C4-2B (cell line): ENCODE measurements at regions not wholly inside any gene's neighbourhood (a gene's known extent, or its start where the extent isn't known, plus 50 kb on each side); places are given as distances from the start of the nearest gene placed in this dataset.

Source experiments
- H3K27ac ChIP-seq: fragments of 450-650 bp; 2 replicates; pipeline ENCODE4 v1.5.1; 2017
- ZFX ChIP-seq: fragments of 450-650 bp; IDR thresholded peaks from 2 replicates; pipeline ENCODE4 v1.6.1; 2017
- TF ChIP-seq, protein P1 (sequence below): fragments of 450-650 bp; conservative IDR thresholded peaks from 2 replicates; pipeline ENCODE4 v1.5.1; 2017; ENCODE audit warnings: mild to moderate bottlenecking

- TF ChIP-seq ZFX = no peak
- TF ChIP-seq, protein P1, sequence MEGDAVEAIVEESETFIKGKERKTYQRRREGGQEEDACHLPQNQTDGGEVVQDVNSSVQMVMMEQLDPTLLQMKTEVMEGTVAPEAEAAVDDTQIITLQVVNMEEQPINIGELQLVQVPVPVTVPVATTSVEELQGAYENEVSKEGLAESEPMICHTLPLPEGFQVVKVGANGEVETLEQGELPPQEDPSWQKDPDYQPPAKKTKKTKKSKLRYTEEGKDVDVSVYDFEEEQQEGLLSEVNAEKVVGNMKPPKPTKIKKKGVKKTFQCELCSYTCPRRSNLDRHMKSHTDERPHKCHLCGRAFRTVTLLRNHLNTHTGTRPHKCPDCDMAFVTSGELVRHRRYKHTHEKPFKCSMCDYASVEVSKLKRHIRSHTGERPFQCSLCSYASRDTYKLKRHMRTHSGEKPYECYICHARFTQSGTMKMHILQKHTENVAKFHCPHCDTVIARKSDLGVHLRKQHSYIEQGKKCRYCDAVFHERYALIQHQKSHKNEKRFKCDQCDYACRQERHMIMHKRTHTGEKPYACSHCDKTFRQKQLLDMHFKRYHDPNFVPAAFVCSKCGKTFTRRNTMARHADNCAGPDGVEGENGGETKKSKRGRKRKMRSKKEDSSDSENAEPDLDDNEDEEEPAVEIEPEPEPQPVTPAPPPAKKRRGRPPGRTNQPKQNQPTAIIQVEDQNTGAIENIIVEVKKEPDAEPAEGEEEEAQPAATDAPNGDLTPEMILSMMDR = no peak
- no peak overlapping the region for H3K27ac ChIP-seq
Observed at GRCh38 chr22:48705159-48705916, 1122.3 kb downstream of the BRD1 start.

DNA sequence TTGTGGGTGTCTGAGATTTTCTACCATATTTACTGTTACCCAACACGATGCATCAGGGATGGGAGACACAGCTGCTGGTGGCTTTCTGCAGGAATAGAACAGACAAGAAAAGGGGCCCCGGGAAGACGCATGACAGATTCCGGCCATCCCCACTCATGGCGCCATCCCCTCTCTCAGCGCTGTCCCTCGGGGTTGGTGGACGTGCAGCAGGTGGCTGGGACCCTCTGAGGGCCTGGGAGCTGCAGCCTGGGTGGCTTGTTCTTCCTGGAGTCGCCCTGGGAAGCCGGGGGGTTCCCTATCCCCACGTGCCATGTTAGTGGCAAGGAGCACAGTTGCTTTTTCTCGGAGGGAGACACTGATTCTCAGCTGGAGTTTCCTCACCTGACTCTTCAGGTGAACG lies 1123.3 kb downstream of the BRD1 start:
- H3K27ac ChIP-seq = no peak overlapping the region
- TF ChIP-seq, protein P1 = no peak
- TF ChIP-seq ZFX = no peak

- TF ChIP-seq ZFX = no peak
- TF ChIP-seq, protein P1 = no peak
- no peak overlapping the region for H3K27ac ChIP-seq
Observed at GRCh38 chr22:48703265-48703941, 1124.3 kb downstream of the BRD1 start.

DNA sequence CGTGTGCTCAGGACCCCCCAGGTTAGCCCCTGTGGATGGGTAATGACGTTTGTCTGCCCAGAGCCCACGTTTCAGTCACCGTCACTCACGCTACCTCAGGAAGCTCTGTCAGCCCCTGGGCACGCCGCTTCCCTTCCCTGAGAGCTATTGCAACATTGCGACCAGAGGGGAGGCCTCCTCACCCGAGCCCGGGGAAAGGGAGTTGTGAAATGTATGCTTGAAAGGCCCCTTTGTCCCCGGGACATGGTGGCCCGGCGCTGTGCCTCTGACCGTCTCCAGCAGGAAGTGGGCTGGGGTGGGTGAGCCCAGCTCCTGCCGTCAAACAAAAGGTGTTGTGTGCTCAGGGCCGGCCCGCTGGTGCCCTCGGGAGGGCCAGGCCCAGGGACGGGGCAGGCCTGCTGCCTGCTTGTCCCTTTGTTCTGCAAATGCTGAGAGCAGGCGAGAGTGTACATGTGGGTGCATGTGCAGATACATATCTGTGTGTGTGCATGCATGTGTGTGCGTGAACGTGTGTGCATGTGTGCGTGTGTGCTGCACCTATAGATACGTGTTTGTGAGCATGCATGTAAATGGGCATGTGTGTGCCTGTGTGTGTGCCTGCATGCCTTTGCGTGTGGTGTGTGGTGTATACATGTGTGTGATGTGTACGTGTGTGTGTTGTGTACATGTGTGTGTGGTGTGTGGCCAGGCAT lies 1125.0 kb downstream of the BRD1 start:
- no peak for TF ChIP-seq ZFX

DNA sequence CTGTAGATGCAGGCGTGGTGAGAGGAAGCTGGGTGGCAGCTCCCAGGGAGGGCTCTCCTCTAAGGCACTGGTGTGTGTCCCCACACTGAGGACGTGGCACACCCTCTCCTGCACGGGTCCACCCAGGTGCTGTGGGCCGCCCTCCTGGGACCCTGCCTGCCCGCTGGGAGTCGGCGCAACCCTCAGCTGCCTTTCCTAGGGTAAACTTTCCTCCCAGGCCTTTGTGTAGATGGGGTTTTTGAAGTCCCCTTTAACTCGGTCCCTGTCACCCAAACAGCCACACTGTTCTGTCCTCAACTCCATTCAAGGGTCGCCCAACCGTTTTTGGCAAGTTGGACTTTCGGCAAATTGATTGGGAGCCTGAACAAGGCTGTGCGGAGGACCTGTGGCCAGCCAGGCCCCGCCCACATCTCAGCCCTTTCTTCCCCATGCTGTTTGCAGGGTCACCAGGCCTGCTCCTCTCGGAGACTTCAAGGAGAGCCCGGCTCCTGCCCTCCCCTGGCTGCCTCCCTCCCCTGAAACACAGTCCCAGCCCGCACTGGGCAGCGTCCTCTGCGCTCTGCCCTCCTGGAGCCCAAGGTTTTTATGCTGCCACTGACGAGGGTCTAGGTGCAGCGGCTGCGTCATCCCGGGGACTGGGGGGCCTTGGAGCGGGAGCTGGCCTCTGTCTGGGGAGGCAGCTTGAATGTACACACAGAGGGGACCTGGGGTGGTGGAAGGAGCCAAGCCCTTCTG lies 1126.2 kb downstream of the BRD1 start:
- TF ChIP-seq, protein P1 = no peak
- no peak for TF ChIP-seq ZFX
- H3K27ac ChIP-seq = no peak overlapping the region

More for the DNA sequence above, 1125.0 kb downstream of the BRD1 start:
- no peak overlapping the region for H3K27ac ChIP-seq

GRCh38 chr22:48700566-48701295 lies 1126.9 kb downstream of the BRD1 start:
- H3K27ac ChIP-seq = no peak overlapping the region
- TF ChIP-seq, protein P1 = no peak
- no peak for TF ChIP-seq ZFX

GRCh38 chr22:48700180-48700565 lies 1127.5 kb downstream of the BRD1 start:
- no peak for TF ChIP-seq ZFX
- TF ChIP-seq, protein P1 = no peak
- H3K27ac ChIP-seq = no peak overlapping the region
